ENCODE measurements at regions not wholly inside any gene's neighbourhood (a gene's known extent, or its start where the extent isn't known, plus 50 kb on each side); places are given as distances from the start of the nearest gene placed in this dataset.
A peak's percentile ranks its signal among the peaks of the same experiment; 100 is the strongest.

DNA sequence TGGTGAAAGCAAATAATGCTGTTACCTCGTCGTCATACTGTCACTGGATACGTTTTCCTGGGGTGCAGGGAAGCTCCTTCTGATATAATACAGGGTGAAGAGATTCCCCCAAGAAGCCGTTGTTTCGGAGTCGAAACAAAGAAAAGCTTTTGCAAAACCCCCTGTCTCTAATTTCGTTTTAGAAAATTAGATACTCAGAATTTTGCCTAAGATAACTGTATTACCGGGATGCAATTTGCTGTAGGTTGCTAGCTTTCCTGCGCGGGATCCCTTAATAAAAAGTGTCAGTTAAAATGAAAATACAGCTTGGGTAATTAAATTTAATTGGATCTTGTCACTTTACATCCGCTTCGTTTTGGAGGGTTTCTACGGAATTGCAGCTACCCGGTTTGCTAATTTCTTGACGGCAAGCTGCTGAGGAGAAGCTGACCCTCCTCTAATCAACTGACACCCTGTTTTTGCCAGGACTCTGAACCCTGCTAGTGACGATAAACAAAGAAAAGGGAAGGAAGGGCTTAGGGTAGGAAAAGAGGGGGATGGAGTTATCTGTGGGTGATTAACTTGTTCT is 174.6 kb downstream of the SHOX start:
- peak in 1 of 51 donors; percentile 1 for DNase-seq

DNA sequence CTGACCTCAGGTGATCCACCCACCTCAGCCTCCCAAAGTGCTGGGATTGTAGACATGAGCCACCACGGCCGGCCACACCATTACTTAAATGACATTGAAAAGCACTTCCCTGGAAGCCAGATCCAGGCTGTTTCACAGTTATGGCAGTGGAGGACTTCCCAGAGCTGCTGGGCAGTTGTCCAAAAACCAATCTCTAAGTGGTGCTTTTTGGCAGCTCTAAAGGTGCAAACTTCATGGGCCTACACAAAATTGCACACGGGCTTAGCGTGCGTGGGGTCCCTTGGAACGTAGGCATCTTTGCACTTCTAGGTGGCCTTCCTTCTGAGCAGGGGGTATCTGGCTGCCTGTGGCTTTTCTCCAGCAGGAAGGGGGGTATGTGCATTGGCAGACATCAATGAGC is 172.3 kb downstream of the SHOX start:
- DNase-seq: no peak

DNA sequence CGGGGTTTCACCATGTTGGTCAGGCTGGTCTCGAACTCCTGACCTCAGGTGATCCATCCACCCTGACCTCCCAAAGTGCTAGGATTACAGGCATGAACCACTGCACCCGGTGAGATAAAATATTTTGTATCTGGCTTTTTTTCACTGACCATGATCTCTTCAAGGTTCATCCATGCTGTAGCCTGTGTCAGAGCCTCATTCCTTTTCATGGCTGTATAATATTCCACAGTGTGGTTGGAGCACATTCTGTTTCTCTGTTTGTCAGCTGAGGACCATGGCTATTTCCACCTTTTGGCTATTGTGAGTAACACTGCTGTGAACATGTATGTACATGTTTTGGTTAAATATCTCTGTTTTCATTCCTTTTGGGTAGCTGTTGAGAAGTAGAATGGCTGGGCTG is 169.2 kb downstream of the SHOX start:
- no peak for DNase-seq

DNA sequence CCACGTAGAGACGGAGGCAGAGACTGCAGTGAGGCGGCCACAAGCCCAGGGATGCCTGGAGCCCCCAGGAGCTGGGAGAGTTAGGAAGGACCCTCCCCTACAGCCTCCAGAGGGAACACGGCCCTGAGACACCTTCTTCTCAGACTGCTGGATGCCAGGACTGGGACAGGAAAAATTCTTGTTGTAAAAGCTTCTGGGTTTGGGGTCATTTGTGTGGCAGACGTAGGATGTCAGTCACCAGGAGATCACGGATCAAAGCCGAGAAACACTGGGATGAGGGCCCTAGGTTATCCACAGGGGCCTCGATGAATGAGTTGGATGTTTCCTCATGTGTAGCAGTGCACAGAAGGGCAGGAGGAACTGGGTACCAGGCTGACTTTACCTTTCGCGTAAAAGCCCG is 163.7 kb downstream of the SHOX start:
- no peak for DNase-seq

DNA sequence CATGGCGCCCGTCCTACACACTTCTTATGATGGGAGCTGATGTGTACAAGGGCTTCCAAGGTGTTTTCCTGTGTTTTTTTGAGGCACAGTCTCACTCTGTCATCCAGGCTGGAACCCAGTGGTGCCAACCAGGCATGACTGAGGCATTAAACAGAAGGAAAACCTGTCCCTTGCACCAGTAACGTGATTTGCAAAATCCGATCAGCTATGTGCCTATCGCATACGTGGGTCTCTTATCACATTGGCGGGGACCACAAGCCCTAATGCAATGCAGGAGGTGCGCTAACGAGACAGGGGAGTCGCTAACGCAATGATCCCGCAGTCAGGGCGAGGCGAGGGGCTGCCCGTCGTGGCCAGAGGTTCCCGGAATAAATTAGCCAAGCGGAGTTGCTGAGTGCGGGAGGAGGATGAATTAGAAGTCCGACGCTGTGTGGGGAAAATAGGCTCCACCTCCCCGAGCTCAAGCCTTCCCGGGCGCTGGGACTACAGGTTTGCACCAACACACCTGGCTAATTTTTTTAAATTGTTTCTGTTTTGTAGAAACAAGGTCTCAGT is 162.7 kb downstream of the SHOX start:
- DNase-seq: no peak

DNA sequence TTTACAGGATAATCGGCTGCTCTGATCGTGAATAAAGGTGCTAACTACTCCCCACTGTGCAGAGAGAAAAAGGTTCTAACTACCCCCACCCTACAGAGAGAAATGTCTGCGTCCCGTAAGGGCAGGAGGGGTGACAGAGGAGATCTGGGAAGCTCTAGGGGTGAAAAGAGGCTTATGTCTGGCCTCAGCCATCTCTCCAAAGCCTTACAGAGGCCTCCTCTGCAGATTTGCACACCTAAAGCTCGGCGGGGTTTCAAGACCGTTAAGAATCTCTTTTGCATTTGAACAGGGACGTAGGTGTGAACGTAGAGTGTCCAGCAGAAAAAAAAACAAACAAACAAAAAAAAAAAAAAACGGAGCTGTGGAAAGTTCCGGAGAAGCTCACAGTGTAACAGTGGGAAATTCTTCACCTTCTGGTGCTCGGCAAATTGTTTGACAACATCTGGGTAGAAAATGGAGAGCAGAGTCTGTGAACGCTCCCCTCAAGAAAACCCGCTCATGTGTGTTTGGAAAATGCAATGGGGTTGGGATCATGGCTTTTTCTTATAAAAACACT is 161.0 kb downstream of the SHOX start:
- DNase-seq: no peak

DNA sequence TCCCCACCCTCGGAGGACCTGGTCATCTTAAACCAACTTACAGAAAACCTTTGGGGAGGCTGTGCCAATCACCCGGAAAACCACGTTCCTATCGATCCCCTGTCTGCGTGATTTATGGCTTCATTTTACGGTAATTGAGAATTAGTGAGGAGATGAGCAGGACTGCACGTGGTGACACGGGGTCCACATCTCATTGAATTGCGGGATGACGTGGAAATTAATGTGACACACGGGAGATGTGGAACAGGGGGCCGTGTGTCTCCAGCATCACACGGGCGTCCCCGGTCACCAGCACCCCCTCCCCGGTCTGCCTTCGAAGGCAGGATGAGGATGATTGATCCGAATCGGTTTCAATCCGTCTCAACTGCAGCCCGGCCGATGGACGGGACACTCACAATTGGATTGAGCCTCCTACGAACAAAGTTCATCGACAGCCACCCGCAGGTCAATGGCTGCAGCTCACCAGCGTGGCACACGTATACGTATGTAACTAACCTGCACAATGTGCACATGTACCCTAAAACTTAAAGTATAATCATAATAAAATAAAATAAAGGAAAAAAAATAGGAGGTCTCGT is 160.3 kb downstream of the SHOX start:
- no peak for DNase-seq

DNA sequence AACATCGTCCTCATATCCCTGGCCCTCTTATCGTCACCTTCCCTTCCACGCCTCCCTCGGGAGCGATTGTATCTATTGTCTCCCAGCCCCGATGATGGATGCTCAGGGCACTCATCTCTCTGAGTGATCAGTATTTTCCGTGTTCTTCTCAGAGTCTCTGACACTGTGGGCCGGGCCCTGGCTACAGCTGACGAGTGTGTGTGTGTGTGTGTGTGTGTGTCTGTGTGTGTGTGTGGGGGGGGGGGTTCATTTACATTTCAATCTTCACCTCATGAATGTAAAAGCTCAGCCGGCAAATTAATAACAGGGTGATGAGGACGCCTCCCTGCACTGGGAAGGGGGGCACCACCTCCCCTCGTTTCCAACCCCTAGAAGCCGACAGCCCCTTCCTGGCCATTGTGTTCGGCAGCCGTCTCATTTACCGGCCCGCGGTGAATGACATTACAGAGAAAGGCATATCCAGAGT is 159.5 kb downstream of the SHOX start:
- DNase-seq: no peak

DNA sequence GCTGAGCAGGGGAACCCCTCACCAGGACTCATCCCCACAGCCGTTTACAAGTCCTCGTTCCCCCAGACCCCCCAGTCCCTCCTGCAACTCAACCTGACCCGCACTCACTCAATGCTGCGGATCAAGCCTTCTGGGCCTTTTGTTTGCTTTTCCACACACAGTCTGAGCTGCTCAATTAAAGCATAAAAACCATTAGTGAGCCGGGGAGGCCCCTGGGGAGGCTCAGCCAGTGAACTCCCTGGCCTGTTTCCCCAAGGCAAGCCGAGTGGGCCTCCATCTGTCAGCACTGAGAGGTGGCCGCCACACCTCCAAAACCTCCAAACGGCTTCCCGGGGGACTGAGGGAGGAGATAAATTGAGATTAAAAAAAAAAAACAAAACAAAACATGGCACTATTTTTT is 158.5 kb downstream of the SHOX start:
- DNase-seq: no peak

DNA sequence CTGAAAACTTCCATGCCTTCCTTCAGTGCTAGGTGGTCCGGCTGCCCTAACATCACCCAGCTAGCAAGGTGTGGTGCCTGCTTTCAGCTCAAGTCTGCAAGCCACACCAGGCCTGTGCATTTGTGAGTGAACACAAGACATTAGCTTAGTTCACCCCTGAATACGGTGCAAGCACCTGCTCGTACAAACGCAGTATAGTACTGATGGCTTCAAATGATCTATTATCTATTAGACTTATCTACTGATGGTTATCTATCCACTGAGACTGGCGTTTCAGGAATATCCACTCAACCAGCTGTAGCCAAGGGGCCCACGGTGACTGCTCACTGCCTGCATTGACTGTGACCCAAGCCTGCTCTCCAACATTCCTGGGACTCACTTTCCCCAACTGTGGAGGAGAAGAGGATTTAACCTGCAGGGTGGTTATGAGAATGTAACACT is 155.9 kb downstream of the SHOX start:
- no peak for DNase-seq

DNA sequence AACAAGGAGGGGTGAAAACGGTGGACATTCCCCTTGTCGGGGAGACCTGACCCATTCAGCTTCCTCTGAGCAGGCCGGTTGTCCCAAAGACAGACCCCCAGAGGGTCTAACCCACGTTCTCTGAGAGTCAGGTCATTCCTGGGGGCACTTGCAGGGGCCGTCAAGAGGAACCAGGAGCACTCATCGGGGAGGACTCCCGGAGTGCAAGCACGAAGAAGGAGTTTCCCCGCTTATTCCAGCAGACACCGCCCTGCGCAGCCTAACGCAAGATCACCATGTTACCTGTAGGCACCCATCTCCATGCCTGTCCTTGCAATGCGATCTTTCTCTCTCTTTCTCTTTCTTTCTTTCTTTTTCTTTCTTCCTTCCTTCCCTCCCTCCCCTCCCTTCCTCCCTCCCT is 154.2 kb downstream of the SHOX start:
- no peak for DNase-seq

DNA sequence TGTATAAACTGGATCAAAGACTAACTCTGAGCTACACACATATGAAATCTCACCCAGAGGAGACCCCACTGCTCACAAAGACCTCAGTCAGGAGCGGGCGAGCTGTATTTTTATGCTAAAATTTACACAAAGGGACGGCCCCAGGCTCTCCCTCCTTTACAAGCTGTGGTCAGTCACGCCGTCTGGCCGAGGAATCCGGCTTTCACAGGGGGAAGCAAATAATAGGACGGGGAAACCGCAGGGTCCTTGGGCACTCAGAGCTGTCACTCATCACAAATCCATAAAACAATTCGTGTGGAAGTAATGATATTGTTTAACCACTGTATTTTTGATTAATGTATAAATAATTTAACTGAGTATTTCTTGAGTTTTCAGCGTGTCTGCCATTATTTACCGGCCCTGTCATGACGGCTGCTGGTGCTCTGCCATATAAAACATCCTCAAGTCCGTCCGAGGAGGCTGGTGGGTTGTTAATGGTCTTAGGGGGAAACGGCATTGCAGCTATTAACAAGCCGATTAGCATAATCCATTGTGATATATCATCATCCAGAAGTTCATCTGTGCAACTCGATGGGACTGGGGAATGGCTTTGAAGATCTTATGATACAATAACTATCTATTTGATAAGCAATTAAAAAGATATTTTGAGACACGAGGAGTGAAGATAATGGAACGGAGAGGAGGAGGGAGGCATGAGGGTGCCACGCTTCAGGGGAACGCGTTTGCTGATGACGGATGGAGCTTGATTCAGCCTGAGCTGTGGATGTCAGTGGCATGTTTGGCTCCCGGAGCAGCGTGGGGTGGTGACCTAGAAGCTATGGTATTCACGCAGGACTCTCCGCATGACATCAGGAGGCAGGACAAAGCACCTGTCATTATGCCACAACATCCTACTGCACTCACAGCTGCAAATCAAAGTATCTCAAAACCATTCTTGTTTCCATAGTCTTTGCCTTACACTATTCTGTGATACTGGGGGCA is 150.9 kb downstream of the SHOX start:
- no peak for DNase-seq

DNA sequence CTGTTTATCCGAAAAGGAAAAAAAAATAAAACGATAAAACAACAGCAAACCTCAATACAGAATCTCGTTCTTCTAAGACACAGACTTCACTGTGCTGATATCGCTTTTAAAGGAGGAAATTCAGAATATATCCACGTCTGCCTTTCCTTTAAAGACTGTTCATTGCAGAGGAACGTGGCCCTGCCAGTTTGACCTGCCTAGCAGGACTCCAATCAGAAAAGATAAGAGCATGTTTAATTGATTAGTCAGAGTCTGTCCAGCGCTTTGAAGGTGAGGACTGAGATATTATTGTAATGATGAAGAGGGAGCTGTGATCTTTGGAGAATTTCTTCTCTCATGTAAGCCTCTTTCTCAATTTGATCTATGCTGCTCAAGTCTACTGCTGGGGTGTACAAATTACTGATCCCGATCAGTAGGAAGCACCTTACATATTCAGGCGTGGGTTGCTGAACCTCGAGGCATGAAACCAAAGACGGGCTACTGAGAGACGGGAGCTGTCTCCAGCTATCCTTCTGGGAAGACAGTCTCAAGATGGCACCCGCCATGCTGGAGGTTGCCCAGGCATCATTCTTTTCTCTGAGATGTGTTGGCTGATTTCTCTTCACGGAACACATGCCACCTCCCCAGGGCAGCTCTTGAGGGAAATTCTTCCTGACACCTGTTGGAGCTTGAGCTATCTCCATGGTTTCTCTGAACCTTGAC is 146.1 kb downstream of the SHOX start:
- no peak for DNase-seq

DNA sequence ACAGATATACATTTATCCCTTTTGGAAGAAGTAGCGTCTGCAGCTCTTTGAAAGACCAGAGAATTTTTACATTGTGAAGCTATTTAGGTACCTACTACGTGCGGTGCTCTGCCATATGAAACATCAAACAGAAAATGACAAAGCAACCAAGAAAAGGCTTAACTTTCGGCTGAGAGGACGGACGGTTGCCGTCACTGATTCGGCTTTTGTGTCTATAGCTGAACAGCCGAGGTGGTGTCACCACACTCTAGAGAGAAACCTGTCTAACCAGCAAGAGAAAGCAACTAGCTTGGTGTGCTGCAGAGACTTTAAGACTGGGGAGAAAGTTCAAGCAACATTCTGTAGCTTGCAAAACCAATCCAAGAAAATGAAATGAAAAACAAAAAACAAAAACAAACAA is 145.5 kb downstream of the SHOX start:
- DNase-seq: no peak

DNA sequence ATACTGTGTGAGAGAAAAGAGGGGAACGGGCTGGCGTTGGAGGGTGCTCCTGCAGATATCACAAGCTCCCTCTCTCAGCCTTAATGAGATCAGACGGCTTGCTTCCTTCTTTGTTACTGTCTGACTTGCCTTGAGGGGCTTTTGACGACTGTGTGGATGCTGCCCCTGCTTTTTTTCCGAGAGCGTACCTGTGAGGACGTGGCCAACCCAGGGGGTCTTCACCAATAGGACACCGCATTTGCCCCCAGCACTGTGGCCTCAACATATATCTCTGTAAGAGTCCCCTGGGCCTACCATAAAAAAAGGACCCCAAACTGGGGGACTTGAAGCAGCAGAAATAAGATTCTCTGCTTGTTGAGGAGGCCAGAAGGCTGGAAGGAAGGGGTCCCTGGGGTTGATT is 143.9 kb downstream of the SHOX start:
- DNase-seq: no peak

DNA sequence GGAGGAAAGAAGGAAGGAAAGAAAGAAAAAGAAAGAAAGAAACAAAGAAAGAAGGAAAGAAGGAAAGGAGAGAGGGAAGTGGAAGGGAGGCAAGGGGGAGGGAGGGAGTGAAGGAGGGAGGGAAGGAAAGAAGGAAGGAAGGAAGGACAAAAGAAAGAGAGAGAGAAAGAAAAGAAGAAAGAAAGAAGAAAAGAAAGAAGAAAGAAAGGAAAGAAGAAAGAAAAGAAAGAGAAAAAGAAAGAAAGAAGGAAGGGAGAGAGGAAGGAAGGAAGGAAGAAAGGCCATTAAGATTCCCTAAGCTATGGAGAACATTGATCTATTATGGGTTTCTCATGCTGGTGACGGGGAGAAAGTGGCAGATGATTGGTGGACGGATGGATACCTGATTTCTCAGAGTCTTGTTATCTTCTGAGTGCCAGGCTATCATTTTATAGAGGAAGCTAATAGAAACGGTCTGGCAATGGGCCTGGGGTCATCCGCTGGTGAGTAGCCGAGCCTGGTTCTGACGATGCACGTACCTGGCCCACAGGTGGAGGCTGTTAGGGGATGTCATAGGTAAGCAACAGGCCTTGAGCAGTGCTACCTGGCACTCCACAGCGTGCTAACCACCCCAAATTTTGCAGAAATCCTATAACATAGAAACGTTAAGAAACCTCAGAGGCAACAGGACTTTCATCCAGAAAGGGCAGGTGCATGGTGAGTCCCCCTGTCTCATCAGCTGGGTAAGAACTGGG is 142.9 kb downstream of the SHOX start:
- no peak for DNase-seq

DNA sequence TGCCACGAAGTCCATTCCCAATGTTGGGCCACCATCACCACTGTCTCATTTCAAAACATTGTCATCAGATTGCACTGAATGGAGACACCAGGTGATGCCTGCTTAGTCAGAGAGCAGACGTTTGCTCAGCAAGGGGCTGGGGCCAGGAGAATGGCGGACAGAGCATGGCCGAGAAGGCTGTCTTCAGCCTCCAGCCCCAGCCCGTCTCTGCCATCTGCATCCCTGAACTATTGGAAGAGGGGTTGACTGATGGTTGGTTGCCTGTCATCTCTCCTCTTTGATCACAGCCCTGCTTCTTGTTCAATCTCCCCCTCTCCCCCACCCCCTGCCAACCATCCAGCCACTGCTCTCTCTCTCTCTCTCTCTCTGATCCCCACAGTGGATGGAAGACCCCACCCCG is 140.9 kb downstream of the SHOX start:
- DNase-seq: no peak

DNA sequence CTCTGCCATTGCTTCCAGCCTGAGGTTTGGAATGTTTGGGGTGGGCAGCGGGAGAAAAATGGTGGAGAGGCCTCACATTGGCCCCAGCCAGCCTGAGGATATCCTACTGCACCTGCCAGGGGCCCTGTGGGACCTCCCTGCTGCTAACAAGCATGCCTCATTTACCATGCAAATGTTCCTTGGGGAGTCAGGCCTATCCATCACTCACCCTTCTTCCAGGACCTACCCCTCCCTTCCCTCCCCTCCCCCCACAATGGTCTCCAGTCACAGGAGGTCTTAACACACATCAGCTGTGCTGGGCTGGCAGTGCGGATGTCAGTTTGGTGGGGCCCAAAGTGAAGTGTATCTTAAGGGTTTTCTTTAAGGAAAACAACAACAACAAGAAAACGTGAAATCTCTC is 139.2 kb downstream of the SHOX start:
- no peak for DNase-seq

DNA sequence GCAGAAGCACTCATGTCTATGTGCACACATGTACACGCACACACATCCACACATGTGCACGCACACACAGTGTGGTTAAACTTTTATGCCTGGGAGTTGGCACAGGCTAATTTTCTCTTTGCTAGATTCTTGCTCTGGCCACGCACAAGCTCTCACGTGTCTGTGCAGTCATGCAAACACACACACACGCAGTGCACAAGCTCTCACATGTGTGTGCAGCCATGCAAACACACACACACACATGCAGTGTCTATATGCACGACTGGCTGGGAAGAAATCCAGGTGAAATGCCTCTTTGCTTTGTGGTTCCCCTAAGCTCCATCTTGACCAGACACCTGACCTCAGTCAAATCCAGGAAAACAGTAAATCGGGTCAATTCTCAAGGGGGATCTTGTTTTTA is 138.0 kb downstream of the SHOX start:
- DNase-seq: no peak

DNA sequence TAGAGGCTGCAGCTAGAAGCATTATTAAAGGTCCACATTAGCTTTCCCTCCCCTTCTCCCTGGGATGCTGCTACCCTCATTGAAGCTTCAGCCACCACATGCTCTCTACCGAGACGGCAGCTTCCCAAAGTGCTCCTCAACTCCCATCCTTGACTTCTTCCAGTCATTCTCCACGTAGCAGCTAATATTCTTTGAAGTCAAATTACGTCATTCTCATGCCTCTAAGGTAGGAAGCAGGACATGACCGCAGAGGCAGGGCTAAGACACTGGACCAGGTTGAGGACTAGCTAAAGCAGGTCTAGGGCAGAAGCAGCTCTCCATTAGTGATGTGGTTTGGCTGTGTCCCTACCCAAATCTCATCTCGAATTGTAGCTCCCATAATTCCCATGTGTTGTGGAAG is 128.3 kb downstream of the SHOX start:
- no peak for DNase-seq

DNA sequence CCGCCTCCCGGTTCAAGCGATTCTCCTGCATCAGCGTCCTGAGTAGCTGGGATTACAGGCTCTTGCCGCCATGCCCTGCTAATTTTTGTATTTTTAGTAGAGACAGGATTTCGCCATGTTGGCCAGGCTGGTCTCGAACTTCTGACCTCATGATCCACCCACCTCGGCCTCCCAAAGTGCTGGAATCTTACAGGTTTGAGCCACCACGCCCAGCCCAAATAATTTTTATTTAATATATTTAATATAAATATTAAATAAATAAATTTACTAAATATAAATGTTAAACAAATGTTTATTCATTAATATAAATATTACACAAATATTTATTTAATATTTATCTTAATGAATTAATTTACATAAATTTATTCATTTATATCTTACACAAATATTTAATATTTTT is 120.2 kb downstream of the SHOX start:
- no peak for DNase-seq
